Trophoblast cell (in vitro differentiated cells and primary cell): ENCODE measurements at regions not wholly inside any gene's neighbourhood (a gene's known extent, or its start where the extent isn't known, plus 50 kb on each side); places are given as distances from the start of the nearest gene placed in this dataset.

Source experiments
- DNase-seq, 2 donors: peaks; one replicate each; pipeline ENCODE4 v3.0.0-alpha.2; 2016
- H2AFZ ChIP-seq: 2 replicates; pipeline ENCODE4 v1.6.1; 2013; ENCODE audit warnings: low read length, moderate library complexity, mild to moderate bottlenecking; ENCODE audit not compliant: insufficient read depth, poor library complexity
- H2AK5ac ChIP-seq: 2 replicates; pipeline ENCODE4 v1.6.1; 2013; ENCODE audit warnings: mild to moderate bottlenecking, low read length
- H2BK120ac ChIP-seq: 2 replicates; pipeline ENCODE4 v1.6.1; 2013; ENCODE audit warnings: low read length, mild to moderate bottlenecking, moderate library complexity; ENCODE audit not compliant: insufficient read depth, poor library complexity
- H2BK12ac ChIP-seq: 2 replicates; pipeline ENCODE4 v1.6.1; 2013; ENCODE audit warnings: mild to moderate bottlenecking, low read length, moderate library complexity
- H2BK5ac ChIP-seq: 2 replicates; pipeline ENCODE4 v1.6.1; 2013; ENCODE audit warnings: low read length, low read depth, moderate library complexity, mild to moderate bottlenecking; ENCODE audit not compliant: poor library complexity
- H3K14ac ChIP-seq: 2 replicates; pipeline ENCODE4 v1.6.1; 2013; ENCODE audit warnings: mild to moderate bottlenecking, low read length
- H3K18ac ChIP-seq: 2 replicates; pipeline ENCODE4 v1.6.1; 2013; ENCODE audit warnings: mild to moderate bottlenecking, low read length
- H3K23ac ChIP-seq: 2 replicates; pipeline ENCODE4 v1.6.1; 2013; ENCODE audit warnings: low read length
- H3K27ac ChIP-seq: 2 replicates; pipeline ENCODE4 v1.5.1; 2013; ENCODE audit warnings: low read depth, mild to moderate bottlenecking, inconsistent platforms, low read length, moderate library complexity
- H3K27me3 ChIP-seq: 2 replicates; pipeline ENCODE4 v1.6.1; 2013; ENCODE audit warnings: inconsistent platforms, mild to moderate bottlenecking, low read length, moderate library complexity; ENCODE audit not compliant: insufficient read depth
- H3K36me3 ChIP-seq, 2 experiments: 1 replicate in 1 of 2; 2 replicates in 1 of 2; pipeline ENCODE4 v1.6.1; 2013; ENCODE audit warnings: low read length in 2 of 2, mild to moderate bottlenecking in 2 of 2, moderate library complexity in 1 of 2; ENCODE audit not compliant: insufficient read depth in 2 of 2, control insufficient read depth in 1 of 2
- H3K4ac ChIP-seq: 2 replicates; pipeline ENCODE4 v1.6.1; 2013; ENCODE audit warnings: low read depth, mild to moderate bottlenecking, low read length, moderate library complexity
- H3K4me1 ChIP-seq, 2 experiments: 1 replicate in 1 of 2; 2 replicates in 1 of 2; pipeline ENCODE4 v1.6.1; 2013; ENCODE audit warnings: low read length in 2 of 2, mild to moderate bottlenecking in 2 of 2, moderate library complexity in 1 of 2; ENCODE audit not compliant: insufficient read depth in 2 of 2, control insufficient read depth in 1 of 2
- H3K4me2 ChIP-seq: 2 replicates; pipeline ENCODE4 v1.6.1; 2013; ENCODE audit warnings: inconsistent platforms, mild to moderate bottlenecking, low read length, moderate library complexity
- H3K4me3 ChIP-seq: 2 replicates; pipeline ENCODE4 v1.5.1; 2013; ENCODE audit warnings: mild to moderate bottlenecking, low read depth, low read length, inconsistent platforms
- H3K79me1 ChIP-seq: one replicate; pipeline ENCODE4 v1.6.1; 2013; ENCODE audit warnings: low read length
- H3K79me2 ChIP-seq: 2 replicates; pipeline ENCODE4 v1.6.1; 2013; ENCODE audit warnings: low read length, mild to moderate bottlenecking; ENCODE audit not compliant: control insufficient read depth, insufficient read depth, poor library complexity
- H3K9ac ChIP-seq: 2 replicates; pipeline ENCODE4 v1.6.1; 2013; ENCODE audit warnings: mild to moderate bottlenecking, low read length
- H3K9me3 ChIP-seq: 2 replicates; pipeline ENCODE4 v1.6.1; 2013; ENCODE audit warnings: low read depth, mild to moderate bottlenecking, control low read depth, inconsistent platforms, low read length; ENCODE audit not compliant: insufficient read depth
- H4K12ac ChIP-seq: 2 replicates; pipeline ENCODE4 v1.6.1; 2013; ENCODE audit warnings: low read depth, mild to moderate bottlenecking, low read length, moderate library complexity
- H4K8ac ChIP-seq: 2 replicates; pipeline ENCODE4 v1.6.1; 2013; ENCODE audit warnings: low read depth, mild to moderate bottlenecking, low read length, moderate library complexity
- H4K91ac ChIP-seq: one replicate; pipeline ENCODE4 v1.6.1; 2013; ENCODE audit warnings: low read depth, mild to moderate bottlenecking, low read length, moderate library complexity
- WGBS: extraction: QIAGEN DNeasy Blood & Tissue Kit; methylation state at CpG from one replicate; pipeline ENCODE4 v1.1.7; 2013; ENCODE audit warnings: missing lambda C conversion rate; ENCODE audit not compliant: insufficient read length, insufficient coverage; ENCODE audit errors: extremely low coverage; 5-methylcytosine and 5-hydroxymethylcytosine counted together

GRCh38 chr20:23243791-23244155 lies 106.8 kb upstream of the NXT1 start:
- no peak overlapping the region for H2BK5ac ChIP-seq
- H2AK5ac ChIP-seq: no peak overlapping the region
- H3K36me3 ChIP-seq: no peaks in the 10 kb centered on the region
- H3K4ac ChIP-seq: no peak overlapping the region
- no peaks in the 10 kb centered on the region for H3K27me3 ChIP-seq
- H3K27ac ChIP-seq: no peak overlapping the region
- H4K12ac ChIP-seq: no peak overlapping the region
- H3K4me1 ChIP-seq: no peaks in the 10 kb centered on the region
- H2AFZ ChIP-seq: no peak overlapping the region
- no CpG with 5 or more reads among the region's 4 CpGs for WGBS
- H3K79me2 ChIP-seq: no peaks in the 10 kb centered on the region
- no peak overlapping the region for H4K91ac ChIP-seq
- no peak overlapping the region for H4K8ac ChIP-seq
- no peak overlapping the region for H3K23ac ChIP-seq
- no peak overlapping the region for H2BK12ac ChIP-seq
- no peak overlapping the region for H3K18ac ChIP-seq
- no peak overlapping the region for H3K4me2 ChIP-seq
- H3K9ac ChIP-seq: no peak overlapping the region
- H3K9me3 ChIP-seq: no peaks in the 10 kb centered on the region
- H3K4me3 ChIP-seq: no peak overlapping the region
- no peak overlapping the region for H3K14ac ChIP-seq
- no peak for DNase-seq
- H2BK120ac ChIP-seq: no peak overlapping the region
- H3K79me1 ChIP-seq: no peaks in the 10 kb centered on the region

GRCh38 chr20:23242556-23243180 lies 107.9 kb upstream of the NXT1 start:
- no peaks in the 10 kb centered on the region for H3K79me2 ChIP-seq
- no peak overlapping the region for H3K4me3 ChIP-seq
- no peak overlapping the region for H2AK5ac ChIP-seq
- H4K91ac ChIP-seq: no peak overlapping the region
- no peaks in the 10 kb centered on the region for H3K27me3 ChIP-seq
- H3K4me2 ChIP-seq: no peak overlapping the region
- H2BK5ac ChIP-seq: no peak overlapping the region
- WGBS: no CpG with 5 or more reads among the region's 5 CpGs
- H3K9ac ChIP-seq: no peak overlapping the region
- H2AFZ ChIP-seq: no peak overlapping the region
- H3K27ac ChIP-seq: no peak overlapping the region
- DNase-seq: no peak
- H2BK120ac ChIP-seq: no peak overlapping the region
- H3K36me3 ChIP-seq: no peaks in the 10 kb centered on the region
- no peak overlapping the region for H4K8ac ChIP-seq
- no peaks in the 10 kb centered on the region for H3K79me1 ChIP-seq
- H3K4me1 ChIP-seq: no peaks in the 10 kb centered on the region
- H3K9me3 ChIP-seq: no peaks in the 10 kb centered on the region
- H2BK12ac ChIP-seq: no peak overlapping the region
- H3K23ac ChIP-seq: no peak overlapping the region
- H4K12ac ChIP-seq: no peak overlapping the region
- no peak overlapping the region for H3K4ac ChIP-seq
- H3K14ac ChIP-seq: no peak overlapping the region
- no peak overlapping the region for H3K18ac ChIP-seq

GRCh38 chr20:23242104-23242503 lies 108.5 kb upstream of the NXT1 start:
- no CpG with 5 or more reads among the region's 2 CpGs for WGBS
- Histone ChIP-seq H3K79me1 (no peaks in the 10 kb centered on the region), H4K12ac (no peak overlapping the region), H2AFZ (no peak overlapping the region), H3K4me1 (no peaks in the 10 kb centered on the region), H2BK120ac (no peak overlapping the region), H3K23ac (no peak overlapping the region), H3K4me3 (no peak overlapping the region), H4K8ac (no peak overlapping the region), H3K27ac (no peak overlapping the region), H2BK5ac (no peak overlapping the region), H3K9me3 (no peaks in the 10 kb centered on the region), H3K4me2 (no peak overlapping the region), H3K14ac (no peak overlapping the region), H3K18ac (no peak overlapping the region), H2AK5ac (no peak overlapping the region), H2BK12ac (no peak overlapping the region), H3K36me3 (no peaks in the 10 kb centered on the region), H3K79me2 (no peaks in the 10 kb centered on the region), H4K91ac (no peak overlapping the region), H3K4ac (no peak overlapping the region), H3K9ac (no peak overlapping the region), H3K27me3 (no peaks in the 10 kb centered on the region)
- no peak for DNase-seq

- Histone ChIP-seq H3K9ac (no peak overlapping the region), H4K8ac (no peak overlapping the region), H2AFZ (no peak overlapping the region), H3K18ac (no peak overlapping the region), H3K4me2 (no peak overlapping the region), H3K4me1 (no peaks in the 10 kb centered on the region), H3K4ac (no peak overlapping the region), H3K27me3 (no peaks in the 10 kb centered on the region), H2BK120ac (no peak overlapping the region), H2AK5ac (no peak overlapping the region), H3K27ac (no peak overlapping the region), H4K12ac (no peak overlapping the region), H3K4me3 (no peak overlapping the region), H4K91ac (no peak overlapping the region), H3K79me1 (no peaks in the 10 kb centered on the region), H3K79me2 (no peaks in the 10 kb centered on the region), H3K14ac (no peak overlapping the region), H2BK12ac (no peak overlapping the region), H3K36me3 (no peaks in the 10 kb centered on the region), H2BK5ac (no peak overlapping the region), H3K23ac (no peak overlapping the region), H3K9me3 (no peaks in the 10 kb centered on the region)
- no peak for DNase-seq
- no CpG with 5 or more reads among the region's 3 CpGs for WGBS
Observed at GRCh38 chr20:23241416-23241815, 109.2 kb upstream of the NXT1 start.
